ENCODE measurements at regions not wholly inside any gene's neighbourhood (a gene's known extent, or its start where the extent isn't known, plus 50 kb on each side); places are given as distances from the start of the nearest gene placed in this dataset.
A peak's percentile ranks its signal among the peaks of the same experiment; 100 is the strongest.

DNA sequence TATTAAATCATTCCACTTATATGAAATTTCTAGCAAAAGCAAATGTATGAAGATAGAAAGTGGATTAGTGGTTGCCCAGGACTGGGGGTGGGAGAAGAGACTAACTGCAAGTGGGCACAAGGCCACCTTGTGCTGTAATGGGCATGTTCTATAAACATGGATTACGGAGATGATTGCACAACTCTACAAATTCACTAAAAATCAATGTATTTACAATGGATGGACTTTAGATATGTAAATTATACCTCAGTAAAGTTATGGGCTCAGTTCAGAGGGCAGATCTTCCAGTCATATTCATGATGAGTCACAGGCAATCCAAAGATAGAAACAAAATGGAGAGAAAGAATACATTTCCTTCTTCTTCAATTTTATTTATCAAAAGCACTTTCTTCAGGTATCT is 173.9 kb downstream of the NDUFA12 start:
- H3K27ac ChIP-seq (ENCODE audit: low read depth in 1 of 2, low read length in 2 of 2) = peak overlapping the region in 1 of 2 donors; percentile 59
- no peaks in the 10 kb centered on the region for H3K79me2 ChIP-seq (ENCODE audit: insufficient read depth, low read length)
- WGBS (ENCODE audit: insufficient coverage) = no CpG with 5 or more reads among the region's 1 CpG
- peaks cover 1 to 13% (median 6%) of the 10 kb centered on the region in 7 donors for H3K9me3 Mint-ChIP-seq
- H4K20me1 ChIP-seq (ENCODE audit: insufficient read depth, low read length) = no peaks in the 10 kb centered on the region
- DNase-seq = peak in 1 of 3 donors; percentile 16
- no peaks in the 10 kb centered on the region for H3K27me3 Mint-ChIP-seq (ENCODE audit: low read depth in 3 of 3)
- TF ChIP-seq, protein P1, sequence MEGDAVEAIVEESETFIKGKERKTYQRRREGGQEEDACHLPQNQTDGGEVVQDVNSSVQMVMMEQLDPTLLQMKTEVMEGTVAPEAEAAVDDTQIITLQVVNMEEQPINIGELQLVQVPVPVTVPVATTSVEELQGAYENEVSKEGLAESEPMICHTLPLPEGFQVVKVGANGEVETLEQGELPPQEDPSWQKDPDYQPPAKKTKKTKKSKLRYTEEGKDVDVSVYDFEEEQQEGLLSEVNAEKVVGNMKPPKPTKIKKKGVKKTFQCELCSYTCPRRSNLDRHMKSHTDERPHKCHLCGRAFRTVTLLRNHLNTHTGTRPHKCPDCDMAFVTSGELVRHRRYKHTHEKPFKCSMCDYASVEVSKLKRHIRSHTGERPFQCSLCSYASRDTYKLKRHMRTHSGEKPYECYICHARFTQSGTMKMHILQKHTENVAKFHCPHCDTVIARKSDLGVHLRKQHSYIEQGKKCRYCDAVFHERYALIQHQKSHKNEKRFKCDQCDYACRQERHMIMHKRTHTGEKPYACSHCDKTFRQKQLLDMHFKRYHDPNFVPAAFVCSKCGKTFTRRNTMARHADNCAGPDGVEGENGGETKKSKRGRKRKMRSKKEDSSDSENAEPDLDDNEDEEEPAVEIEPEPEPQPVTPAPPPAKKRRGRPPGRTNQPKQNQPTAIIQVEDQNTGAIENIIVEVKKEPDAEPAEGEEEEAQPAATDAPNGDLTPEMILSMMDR (IDR thresholded peaks at IDR 0.05) = no peak
- peak overlapping the region in 4 of 7 donors; percentile 25 to 68 (median 33) for H3K27ac Mint-ChIP-seq
- H2AFZ ChIP-seq (ENCODE audit: insufficient read depth, low read depth, low read length, poor library complexity, severe bottlenecking) = no peak overlapping the region
- H3K4me3 Mint-ChIP-seq = no peak overlapping the region
- no peak overlapping the region for H3K4me3 ChIP-seq (replicated peaks in 1 of 3; ENCODE audit: low read depth in 2 of 3, low read length in 3 of 3)
- intact Hi-C loops (cut with micrococcal nuclease) = no loop called here
- H3K4me1 Mint-ChIP-seq = peaks cover 44% of the 10 kb centered on the region
- peaks cover 0 to 1% of the 10 kb centered on the region in 2 donors for H3K36me3 Mint-ChIP-seq
- H3K4me1 ChIP-seq (ENCODE audit: control insufficient read depth in 1 of 2, insufficient read depth in 2 of 2, low read length in 2 of 2) = peaks cover 50 to 54% of the 10 kb centered on the region in 2 donors
- H3K27me3 ChIP-seq (ENCODE audit: control insufficient read depth in 2 of 2, insufficient read depth in 2 of 2, low read length in 2 of 2) = no peaks in the 10 kb centered on the region
- no peaks in the 10 kb centered on the region for H3K9me3 ChIP-seq (replicated peaks in 1 of 2; ENCODE audit: control insufficient read depth in 1 of 2, insufficient read depth in 1 of 2, low read length in 2 of 2)
- no peak overlapping the region for H3K9ac ChIP-seq (ENCODE audit: insufficient read depth, low read length, poor library complexity, severe bottlenecking)
- H3K4me2 ChIP-seq (replicated peaks; ENCODE audit: extremely low read depth, low read length, poor library complexity, severe bottlenecking) = no peak overlapping the region
- no peaks in the 10 kb centered on the region for H3K36me3 ChIP-seq (replicated peaks in 1 of 2; ENCODE audit: control insufficient read depth in 1 of 2, insufficient read depth in 2 of 2, low read length in 2 of 2)

DNA sequence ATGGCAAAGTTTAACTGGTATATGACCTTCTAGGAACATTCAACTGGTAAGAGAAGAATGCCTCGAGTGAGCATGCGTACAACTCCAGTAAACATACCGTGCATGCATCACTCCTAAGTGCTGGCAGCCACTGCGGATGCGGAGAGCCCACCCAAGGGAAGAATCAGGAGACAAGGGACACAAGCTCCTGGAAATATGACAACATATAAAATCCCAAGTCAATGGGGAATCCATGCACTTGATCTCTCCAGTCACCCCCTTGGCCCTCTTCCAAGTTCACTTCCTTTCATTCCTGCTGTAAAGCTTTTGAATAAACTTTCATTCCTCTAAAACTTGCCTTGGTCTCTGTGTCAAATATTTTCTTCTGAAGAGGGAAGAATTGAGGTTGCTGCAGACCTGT is 168.7 kb upstream of the TMCC3 start:
- H3K27ac Mint-ChIP-seq = no peak overlapping the region
- no peak overlapping the region for H3K4me3 Mint-ChIP-seq
- H3K36me3 ChIP-seq (replicated peaks in 1 of 2; ENCODE audit: control insufficient read depth in 1 of 2, insufficient read depth in 2 of 2, low read length in 2 of 2) = no peaks in the 10 kb centered on the region
- peaks cover 4 to 5% of the 10 kb centered on the region in 2 donors for H3K9me3 ChIP-seq (replicated peaks in 1 of 2; ENCODE audit: control insufficient read depth in 1 of 2, insufficient read depth in 1 of 2, low read length in 2 of 2)
- no peaks in the 10 kb centered on the region for H3K79me2 ChIP-seq (ENCODE audit: insufficient read depth, low read length)
- no peaks in the 10 kb centered on the region for H4K20me1 ChIP-seq (ENCODE audit: insufficient read depth, low read length)
- H3K36me3 Mint-ChIP-seq = no peaks in the 10 kb centered on the region
- H3K27me3 Mint-ChIP-seq (ENCODE audit: low read depth in 3 of 3) = peaks cover 0 to 2% (median 2%) of the 10 kb centered on the region in 3 donors
- no peak overlapping the region for H2AFZ ChIP-seq (ENCODE audit: insufficient read depth, low read depth, low read length, poor library complexity, severe bottlenecking)
- 97% methylated on average over 5 of the region's 5 CpGs for WGBS (ENCODE audit: insufficient coverage)
- H3K4me2 ChIP-seq (replicated peaks; ENCODE audit: extremely low read depth, low read length, poor library complexity, severe bottlenecking) = no peak overlapping the region
- no peak overlapping the region for H3K9ac ChIP-seq (ENCODE audit: insufficient read depth, low read length, poor library complexity, severe bottlenecking)
- DNase-seq = no peak
- peaks cover 6% of the 10 kb centered on the region for H3K4me1 Mint-ChIP-seq
- H3K9me3 Mint-ChIP-seq = peaks cover 3 to 21% (median 11%) of the 10 kb centered on the region in 7 donors
- H3K27ac ChIP-seq (ENCODE audit: low read depth in 1 of 2, low read length in 2 of 2) = no peak overlapping the region
- TF ChIP-seq, protein P1 (IDR thresholded peaks at IDR 0.05) = no peak
- no peak overlapping the region for H3K4me3 ChIP-seq (replicated peaks in 1 of 3; ENCODE audit: low read depth in 2 of 3, low read length in 3 of 3)
- intact Hi-C loops (cut with micrococcal nuclease) = no loop called here
- H3K27me3 ChIP-seq (ENCODE audit: control insufficient read depth in 2 of 2, insufficient read depth in 2 of 2, low read length in 2 of 2) = no peaks in the 10 kb centered on the region
- peaks cover 8 to 10% of the 10 kb centered on the region in 2 donors for H3K4me1 ChIP-seq (ENCODE audit: control insufficient read depth in 1 of 2, insufficient read depth in 2 of 2, low read length in 2 of 2)

All from CD14-positive monocyte (primary cell).